NCI-H226 (cell line): ENCODE measurements at regions not wholly inside any gene's neighbourhood (a gene's known extent, or its start where the extent isn't known, plus 50 kb on each side); places are given as distances from the start of the nearest gene placed in this dataset.
A peak's percentile ranks its signal among the peaks of the same experiment; 100 is the strongest.
"Not testable (repeated sequence)": the region's sequence is repeated elsewhere in the genome, so short reads cannot be mapped to it uniquely, and the experiment has no call there.

Experiments used
- DNase-seq: peaks from one replicate; pipeline ENCODE4 v3.0.0-alpha.2; 2015

- DNase-seq, result no peak
Measured at GRCh38 chr4:111989817-111990216, 155.4 kb upstream of the FAM241A start.

GRCh38 chr4:111991163-111991562 is 154.1 kb upstream of the FAM241A start:
- DNase-seq, result no peak

GRCh38 chr4:111991797-111992196 is 153.5 kb upstream of the FAM241A start:
- DNase-seq, result peak; percentile 20

- no peak for DNase-seq
Measured at GRCh38 chr4:111992351-111993168, 152.7 kb upstream of the FAM241A start.

GRCh38 chr4:111994392-111994791 is 150.9 kb upstream of the FAM241A start:
- no peak for DNase-seq

- no peak for DNase-seq
Measured at GRCh38 chr4:111997785-111998184, 147.5 kb upstream of the FAM241A start.

- DNase-seq, result no peak
Measured at GRCh38 chr4:111999801-112000200, 145.5 kb upstream of the FAM241A start.

GRCh38 chr4:112001041-112001440 is 144.2 kb upstream of the FAM241A start:
- DNase-seq, result no peak

- no peak for DNase-seq
Measured at GRCh38 chr4:112002248-112002661, 143.0 kb upstream of the FAM241A start.

GRCh38 chr4:112003231-112003907 is 141.9 kb upstream of the FAM241A start:
- DNase-seq, result no peak

GRCh38 chr4:112005027-112005426 is 140.2 kb upstream of the FAM241A start:
- no peak for DNase-seq

- DNase-seq, result no peak
Measured at GRCh38 chr4:112007391-112007790, 137.9 kb upstream of the FAM241A start.

GRCh38 chr4:112015960-112016359 is 129.3 kb upstream of the FAM241A start:
- no peak for DNase-seq

GRCh38 chr4:112023402-112023950 is 121.8 kb upstream of the FAM241A start:
- no peak for DNase-seq

GRCh38 chr4:112026058-112026457 is 119.2 kb upstream of the FAM241A start:
- DNase-seq, result no peak

GRCh38 chr4:112029771-112030171 is 115.5 kb upstream of the FAM241A start:
- DNase-seq, result no peak

GRCh38 chr4:112031712-112032328 is 113.4 kb upstream of the FAM241A start:
- peak; percentile 8 for DNase-seq

GRCh38 chr4:112036886-112037285 is 108.4 kb upstream of the FAM241A start:
- DNase-seq, result no peak

- DNase-seq, result peak; percentile 69
Measured at GRCh38 chr4:112038861-112039260, 106.4 kb upstream of the FAM241A start.

- not testable (repeated sequence) for DNase-seq
Measured at GRCh38 chr4:112049119-112049518, 96.1 kb upstream of the FAM241A start.

- DNase-seq, result no peak
Measured at GRCh38 chr4:112053825-112054350, 91.4 kb upstream of the FAM241A start.

GRCh38 chr4:112055100-112055499 is 90.2 kb upstream of the FAM241A start:
- DNase-seq, result no peak

GRCh38 chr4:112057470-112057869 is 87.8 kb upstream of the FAM241A start:
- DNase-seq, result no peak
